ENCODE measurements at regions not wholly inside any gene's neighbourhood (a gene's known extent, or its start where the extent isn't known, plus 50 kb on each side); places are given as distances from the start of the nearest gene placed in this dataset.
"Not testable (repeated sequence)": the region's sequence is repeated elsewhere in the genome, so short reads cannot be mapped to it uniquely, and the experiment has no call there.

DNA sequence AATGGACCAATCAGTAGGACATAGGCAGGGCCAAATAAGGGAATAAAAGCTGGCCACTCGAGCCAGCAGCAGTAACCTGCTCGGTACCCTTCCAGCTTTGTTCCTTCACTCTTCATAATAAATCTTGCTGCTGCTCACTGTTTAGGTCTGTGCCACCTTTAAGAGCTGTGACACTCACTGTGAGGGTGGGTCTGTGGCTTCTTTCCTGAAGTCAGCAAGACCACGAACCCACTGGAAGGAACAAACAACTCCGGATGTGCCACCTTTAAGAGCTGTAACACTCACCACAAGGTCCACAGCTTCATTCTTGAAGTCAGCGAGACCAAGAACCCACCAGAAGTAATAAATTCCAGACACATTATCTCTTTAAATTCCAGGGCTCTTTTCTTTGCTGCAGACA lies 1922.3 kb upstream of the PCDH20 start:
- no peak for DNase-seq

DNA sequence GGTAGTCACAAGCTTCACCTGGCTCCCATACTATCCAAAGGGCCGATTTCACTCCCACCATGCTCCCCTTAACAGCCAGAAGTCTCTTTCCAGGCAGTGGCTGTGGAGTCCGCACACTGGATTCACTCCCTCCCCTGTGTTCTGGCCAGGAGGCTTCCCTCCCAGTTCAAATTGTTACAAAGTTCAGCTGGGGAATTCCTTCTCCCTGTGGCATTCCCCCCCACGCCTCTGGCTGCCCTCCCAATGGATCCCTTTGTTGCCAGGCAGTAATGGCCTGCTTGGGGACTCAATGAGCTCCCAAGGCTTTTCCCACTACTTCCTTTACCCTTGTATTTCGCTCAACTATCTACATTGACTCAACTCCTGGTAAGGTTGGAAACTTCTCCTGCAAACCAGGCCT lies 1921.4 kb upstream of the PCDH20 start:
- DNase-seq, result no peak

DNA sequence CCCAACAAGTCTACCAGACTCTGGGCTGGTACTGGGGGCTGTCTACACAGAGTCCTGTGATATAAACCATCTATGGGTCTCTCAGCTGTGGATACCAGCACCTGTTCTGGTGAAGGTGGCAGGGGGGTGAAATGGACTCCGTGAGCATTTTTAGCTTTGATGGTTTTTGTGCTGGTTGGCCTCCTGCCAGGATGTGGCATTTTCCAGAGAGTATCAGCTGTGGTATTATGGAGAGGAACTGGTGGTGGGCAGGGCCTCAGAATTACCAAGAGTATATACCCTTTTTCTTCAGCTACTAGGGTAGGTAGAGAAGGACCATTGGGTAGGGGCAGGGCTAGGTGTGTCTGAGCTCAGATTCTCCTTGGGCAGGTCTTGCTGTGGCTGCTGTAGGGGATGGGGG lies 1920.9 kb upstream of the PCDH20 start:
- no peak for DNase-seq

DNA sequence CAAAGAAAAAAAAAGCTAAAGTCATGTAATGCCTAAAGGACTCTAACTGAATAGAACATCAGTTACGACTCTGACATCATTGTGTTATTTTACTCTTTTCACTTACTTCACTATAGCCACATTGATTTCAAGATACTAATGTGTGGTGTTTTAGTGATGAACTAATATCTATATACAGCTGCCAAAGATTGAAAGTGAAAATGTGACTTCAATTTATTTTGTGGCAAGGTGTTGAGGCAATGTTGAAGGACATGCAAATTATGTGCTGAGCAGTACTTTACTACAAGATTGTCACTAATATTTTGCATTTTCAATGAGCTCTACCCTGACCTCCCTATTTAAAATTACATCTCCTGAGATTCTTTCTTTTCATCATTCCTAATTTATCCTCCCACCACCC lies 1911.9 kb upstream of the PCDH20 start:
- DNase-seq, result no peak

DNA sequence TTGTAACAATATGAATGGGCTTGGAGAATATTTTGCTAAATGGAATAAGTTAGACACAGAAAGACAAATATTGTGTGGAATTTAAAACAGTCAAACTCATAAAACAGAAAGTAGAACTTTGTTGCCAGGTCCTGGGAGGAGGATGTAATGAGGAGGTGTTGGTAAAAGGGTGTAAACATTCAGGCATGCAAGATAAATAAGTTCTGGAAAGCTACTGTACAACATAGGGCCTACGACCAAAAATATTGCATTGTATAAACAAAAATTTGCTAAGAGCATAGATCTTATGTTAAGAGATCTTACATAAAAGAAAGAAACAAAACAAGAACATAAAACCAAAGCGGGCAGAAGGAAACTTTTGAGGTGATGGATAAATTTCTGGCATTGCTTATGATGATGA lies 1907.8 kb upstream of the PCDH20 start:
- DNase-seq, result no peak

DNA sequence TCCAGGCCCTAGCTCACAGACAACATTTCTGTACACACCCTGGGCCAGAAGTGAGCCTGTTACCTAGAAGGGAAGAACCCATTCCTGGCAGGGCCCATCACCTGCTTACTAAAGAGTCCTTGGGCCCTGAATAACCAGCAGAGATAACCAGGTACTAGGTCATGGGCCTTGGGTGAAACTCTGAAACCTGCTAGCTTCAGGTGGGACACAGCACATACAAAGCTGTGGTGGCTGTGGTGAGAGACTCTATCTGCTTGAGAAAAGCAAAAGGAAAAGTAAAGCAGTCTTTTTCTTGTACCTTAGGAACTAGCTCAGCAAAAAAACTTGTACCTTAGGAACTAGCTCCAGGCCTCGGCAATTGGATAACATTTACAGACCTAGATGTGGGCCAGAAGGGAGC lies 1895.9 kb upstream of the PCDH20 start:
- DNase-seq, result no peak

DNA sequence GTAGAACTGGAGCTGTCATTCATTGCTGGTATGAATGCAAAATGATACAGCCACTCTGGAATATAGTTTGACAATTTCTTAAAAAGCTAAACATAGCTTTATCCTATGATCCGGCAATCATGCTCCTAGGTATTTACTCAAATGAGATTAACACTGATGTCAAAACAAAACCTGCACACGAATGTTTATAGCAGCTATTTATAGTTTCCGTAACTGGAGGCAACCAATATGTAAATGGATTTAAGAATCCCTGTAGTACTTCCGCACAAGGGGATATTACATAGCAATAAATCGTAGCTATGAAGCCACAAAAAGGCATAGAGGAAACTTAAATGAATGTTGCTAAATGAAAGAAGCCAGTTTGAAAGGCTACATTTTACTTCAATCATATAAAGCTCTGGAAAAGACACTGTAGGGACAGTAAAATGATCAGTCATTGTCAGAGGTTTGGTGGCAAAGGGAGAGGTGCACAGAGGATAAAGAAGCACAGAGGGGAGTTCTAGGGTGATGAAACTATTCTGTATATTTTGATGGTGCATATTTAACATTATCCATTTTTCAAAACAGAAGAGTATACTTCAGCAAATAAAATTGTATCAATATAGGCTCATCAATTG lies 1893.0 kb upstream of the PCDH20 start:
- no peak for DNase-seq

DNA sequence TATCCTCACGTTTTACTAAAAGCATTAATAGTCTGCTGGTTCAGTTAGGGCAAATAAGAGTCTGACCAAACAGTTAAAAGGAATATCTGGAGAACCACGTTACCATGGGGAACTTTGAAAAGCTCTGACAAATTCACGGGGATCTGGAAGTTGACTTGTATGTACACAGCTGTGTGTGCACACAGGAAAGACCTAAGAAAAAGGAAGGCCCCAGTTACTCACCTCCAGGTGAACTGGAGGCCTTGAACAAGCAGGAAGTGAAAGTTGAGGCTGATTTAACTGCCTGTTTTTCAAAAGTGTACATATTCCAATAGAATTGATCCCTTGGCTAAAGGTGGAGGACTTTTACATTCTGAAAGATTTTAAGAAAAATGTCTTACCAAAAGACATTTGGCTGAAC lies 1891.6 kb upstream of the PCDH20 start:
- DNase-seq, result peak; percentile 38

DNA sequence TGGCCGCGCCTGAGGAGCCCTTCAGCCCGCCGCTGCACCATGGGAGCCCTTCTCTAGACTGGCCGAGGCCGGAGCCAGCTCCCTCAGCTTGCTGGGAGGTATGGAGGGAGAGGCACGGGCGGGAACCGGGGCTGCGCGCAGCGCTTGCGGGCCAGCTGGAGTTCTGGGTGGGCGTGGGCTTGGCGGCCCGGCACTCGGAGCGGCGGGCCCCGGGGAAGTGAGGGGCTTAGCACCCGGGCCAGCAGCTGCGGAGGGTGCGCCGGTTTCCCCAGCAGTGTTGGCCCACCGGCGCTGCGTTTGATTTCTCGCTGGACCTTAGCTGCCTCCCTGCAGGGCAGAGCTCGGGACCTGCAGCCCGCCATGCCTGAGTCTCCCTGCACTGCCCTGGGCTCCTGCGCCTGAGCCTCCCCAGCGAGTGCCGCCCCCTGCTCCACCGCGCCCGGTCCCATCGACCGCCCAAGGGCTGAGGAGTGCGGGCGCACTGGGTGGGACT lies 1890.0 kb upstream of the PCDH20 start:
- no peak for DNase-seq

DNA sequence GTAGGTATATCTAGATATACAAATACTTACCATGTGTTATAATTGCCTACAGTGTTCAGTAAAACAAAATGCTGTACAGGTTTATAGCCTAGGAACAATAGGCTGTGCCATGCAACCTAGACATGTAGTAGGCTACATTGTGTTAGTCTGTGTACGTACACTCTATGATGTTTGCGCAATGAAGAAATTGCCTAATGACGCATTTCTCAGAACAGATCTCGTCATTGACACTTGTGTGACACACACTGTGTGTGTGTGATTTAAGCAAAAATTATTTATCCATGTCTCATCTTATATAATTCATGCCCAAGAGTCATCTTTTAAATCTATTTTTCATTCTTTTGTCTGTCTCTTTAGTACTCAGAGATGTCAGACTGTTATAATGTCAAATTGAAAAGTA lies 1888.8 kb upstream of the PCDH20 start:
- no peak for DNase-seq

DNA sequence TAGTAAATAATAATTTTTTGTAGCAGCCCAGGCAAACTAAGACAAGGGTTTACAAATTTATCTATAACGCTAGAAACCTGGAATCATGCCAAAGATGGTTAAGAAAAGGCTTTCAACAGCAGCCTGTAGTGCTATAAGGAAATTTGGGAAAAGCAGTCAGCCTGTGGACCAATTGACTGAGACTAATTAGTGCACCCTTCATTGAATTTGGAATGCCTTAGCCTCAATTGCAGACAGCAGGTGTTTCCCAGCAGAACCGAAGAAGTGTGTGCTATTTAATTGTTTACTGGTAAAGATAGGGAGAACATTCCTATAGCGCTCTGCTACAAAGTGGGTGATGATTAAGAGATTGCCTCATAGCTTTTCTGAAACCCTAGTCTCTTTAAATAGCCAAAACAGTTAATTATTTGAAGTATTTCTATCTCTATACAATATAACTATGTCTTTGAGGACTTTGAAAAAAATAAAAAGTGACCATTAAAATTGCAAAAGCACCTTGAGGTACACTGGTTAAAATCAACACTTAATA lies 1884.3 kb upstream of the PCDH20 start:
- no peak for DNase-seq

DNA sequence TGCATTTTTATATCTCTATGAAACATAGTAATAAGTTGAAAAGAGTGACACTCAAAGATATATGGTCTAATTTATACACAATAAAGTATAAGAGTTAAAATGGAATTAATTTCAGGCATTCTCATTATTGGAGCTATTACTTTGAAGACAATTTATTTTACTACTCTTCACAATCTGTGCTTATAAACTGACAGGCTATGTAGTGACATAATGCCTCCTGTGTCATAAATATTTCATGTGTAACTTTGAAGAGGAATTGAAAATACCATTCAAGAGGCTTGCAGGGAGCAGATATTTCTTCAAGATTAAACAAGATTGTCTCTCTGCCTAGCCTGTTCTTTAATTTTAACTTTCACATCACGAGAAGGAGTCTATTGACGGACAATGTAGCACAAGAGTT lies 1881.5 kb upstream of the PCDH20 start:
- no peak for DNase-seq

DNA sequence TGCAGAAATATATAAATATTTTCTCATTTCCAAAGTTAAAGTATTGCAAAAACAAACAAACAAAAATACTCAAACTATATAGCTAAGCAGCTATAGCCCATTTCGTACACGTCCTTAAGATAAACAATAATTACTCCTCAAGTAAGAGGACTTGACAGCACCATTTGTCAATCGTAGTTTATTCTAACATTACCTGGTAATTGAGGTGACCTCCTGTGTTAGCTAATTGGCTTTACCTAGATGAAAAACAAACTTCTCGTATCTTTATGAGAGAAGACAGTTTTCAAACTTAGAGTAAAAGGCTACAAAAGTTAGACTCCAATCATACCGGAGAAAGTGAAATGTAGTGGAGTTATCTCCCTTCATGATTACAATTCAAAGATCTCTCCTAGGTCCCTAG lies 1876.1 kb upstream of the PCDH20 start:
- no peak for DNase-seq

DNA sequence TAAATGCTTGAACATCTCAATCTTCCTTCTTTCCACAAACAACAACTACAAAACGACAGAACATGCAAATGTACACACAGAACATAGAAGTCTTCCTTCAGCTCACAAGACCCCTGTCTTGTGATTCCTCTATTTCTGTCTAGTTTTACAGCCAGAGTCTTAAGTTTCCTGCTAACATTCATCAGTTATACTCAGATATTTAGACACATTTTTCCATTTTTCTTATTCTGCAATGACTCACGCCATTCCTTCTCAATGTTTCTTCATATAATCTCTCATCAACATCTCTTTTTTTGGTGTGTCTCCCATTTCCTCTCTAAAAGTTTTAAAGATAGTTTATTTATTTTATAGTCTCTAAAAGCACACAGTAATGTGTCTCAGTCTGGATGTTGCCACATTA lies 1872.9 kb upstream of the PCDH20 start:
- no peak for DNase-seq

DNA sequence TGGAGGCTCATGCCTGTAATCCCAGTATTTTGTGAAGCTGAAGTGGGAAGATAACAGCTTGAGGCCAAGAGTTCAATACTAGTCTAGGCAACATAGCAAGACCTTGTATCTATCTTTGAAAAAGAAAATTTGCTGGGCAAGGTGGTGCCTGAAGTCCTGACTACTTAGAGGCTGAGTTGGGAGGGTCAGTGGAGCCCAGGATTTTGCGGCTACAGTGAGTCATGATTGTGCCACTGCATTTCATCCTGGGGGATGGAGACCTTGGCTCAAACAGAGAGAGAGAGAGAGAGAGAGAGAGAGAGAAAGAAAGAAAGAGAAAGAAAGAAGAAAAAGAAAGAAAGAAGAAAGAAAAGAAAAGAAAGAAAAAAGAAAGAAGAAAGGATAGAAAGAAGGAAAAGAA lies 1872.3 kb upstream of the PCDH20 start:
- no peak for DNase-seq

DNA sequence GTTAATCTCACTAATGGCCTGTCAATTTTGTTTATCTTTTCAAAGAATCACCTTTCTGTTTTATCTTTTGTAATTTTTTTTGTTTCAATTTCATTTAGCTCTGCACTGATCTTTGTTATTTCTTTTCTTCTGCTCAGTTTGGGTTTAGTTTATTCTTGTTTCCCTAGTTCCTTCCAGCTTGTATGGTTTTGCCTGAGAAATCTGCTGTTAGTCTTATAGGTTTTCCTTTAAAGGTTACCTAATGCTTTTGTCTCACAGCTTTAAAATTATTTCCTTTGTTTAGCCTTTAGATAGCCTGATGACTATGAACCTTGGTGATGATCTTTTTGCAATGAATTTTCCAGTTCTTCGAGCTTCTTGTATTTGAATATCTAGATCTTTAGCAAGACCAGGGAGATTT lies 1869.8 kb upstream of the PCDH20 start:
- no peak for DNase-seq

DNA sequence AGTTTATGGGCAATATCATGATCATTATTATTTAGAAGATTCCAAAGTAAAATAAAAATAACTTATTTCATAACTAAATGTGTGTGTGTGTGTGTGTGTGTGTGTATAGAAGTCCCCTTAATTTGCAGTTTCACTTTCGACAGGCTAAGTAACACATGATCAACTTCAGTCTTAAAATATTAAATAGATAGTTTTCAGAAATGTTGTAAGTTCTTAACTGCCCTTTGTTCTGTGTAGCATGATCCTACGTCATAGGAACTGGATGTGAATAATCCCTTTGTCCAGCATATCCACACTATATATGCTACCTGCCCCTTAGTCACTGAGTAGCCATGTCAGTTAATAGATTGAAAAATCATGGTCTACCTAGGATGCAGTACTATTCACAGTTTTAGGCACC lies 1863.5 kb upstream of the PCDH20 start:
- DNase-seq, result no peak

DNA sequence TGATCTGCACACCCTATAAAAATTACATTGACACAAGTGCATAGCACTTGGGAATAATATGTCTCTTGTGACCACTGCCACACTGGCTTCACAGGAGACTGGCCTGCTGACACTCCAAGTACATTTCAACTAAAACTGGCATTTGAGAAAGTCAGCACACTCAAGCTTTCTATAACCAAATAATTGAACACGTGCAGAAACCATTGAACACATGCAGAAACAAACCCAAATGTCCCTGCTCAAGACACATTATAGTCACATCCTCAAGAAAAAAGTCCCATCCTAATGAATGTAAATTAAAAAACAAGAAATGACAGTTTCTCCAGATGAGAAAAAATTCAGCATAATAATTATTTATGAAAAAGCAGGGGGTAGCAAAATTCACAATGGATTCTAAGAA lies 1859.1 kb upstream of the PCDH20 start:
- no peak for DNase-seq

DNA sequence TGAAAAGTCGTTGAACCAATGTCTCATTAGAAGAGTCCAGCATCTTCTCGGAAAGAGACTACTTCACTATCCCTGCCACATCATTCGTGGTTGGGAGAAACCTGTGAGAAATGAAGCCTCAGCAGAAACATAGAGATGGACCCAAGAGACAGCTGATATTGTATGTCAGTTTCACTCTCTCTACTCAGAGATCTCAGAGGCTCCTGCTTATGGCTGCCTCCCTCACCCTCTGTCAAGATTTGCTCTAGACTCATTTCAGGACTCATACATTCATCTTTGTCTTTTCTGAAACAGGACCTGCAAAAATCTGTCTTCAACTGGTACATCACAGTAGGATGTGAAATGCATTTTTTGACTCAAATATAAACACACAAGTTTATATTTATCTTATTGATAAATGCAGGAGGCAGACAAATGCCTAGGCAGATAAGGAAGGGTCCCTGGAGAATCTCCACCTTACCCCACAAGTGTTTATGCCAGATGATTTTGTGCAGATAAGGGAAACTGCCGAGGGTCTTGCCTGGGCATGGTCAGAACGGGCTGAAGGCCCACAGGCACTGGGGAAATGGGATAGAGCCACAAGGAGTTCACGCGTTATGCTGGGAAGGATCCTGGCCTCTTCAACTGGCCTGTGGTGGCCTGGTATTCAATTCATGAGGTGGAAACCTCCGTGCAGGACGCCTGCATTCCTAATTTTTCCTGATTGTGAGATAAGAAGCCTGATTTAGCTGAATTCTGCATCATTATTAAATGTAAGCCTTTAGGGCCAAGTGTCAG lies 1834.0 kb upstream of the PCDH20 start:
- no peak for DNase-seq

DNA sequence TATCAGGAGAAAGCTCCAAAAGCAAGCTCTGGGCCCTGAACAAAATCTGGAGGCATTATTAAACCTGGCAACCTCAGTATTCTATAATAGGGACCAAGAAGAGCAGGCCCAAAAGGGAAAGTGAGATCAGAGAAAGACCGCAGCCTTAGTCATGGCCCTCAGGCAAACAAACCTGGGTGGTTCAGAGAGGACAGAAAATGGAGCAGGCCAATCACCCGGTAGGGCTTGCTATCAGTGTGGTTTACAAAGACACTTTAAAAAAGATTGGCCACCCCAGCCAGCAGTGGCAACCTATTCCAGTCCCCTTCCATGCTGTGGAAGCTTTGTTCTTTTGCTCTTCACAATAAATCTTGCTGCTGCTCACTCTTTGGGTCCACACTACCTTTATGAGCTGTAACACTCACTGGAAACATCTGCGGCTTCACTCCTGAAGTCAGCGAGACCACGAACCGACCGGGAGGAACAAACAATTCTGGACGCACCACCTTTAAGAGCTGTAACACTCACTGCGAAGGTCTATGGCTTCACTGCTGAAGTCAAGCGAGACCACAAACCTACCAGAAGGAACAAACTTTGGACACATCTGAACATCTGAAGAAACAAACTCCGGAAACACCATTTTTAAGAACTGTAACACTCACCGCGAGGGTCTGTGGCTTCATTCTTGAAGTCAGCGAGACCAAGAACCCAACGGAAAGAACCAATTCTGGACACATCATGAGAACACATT lies 1821.2 kb upstream of the PCDH20 start:
- DNase-seq, result not testable (repeated sequence)

DNA sequence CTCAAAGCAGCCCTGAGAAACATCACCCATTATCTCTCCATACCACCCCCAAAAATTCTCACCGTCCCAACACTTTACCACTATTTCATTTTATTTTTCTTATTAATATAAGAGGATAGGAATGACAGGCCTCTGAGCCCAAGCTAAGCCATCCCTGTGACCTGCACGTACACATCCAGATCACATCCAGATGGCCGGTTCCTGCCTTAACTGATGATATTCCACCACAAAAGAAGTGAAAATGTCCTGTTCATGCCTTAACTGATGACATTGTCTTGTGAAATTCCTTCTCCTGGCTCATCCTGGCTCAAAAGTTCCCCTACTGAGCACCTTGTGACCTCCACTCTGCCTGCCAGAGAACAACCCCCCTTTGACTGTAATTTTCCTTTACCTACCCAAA lies 1802.9 kb upstream of the PCDH20 start:
- DNase-seq, result not testable (repeated sequence)

DNA sequence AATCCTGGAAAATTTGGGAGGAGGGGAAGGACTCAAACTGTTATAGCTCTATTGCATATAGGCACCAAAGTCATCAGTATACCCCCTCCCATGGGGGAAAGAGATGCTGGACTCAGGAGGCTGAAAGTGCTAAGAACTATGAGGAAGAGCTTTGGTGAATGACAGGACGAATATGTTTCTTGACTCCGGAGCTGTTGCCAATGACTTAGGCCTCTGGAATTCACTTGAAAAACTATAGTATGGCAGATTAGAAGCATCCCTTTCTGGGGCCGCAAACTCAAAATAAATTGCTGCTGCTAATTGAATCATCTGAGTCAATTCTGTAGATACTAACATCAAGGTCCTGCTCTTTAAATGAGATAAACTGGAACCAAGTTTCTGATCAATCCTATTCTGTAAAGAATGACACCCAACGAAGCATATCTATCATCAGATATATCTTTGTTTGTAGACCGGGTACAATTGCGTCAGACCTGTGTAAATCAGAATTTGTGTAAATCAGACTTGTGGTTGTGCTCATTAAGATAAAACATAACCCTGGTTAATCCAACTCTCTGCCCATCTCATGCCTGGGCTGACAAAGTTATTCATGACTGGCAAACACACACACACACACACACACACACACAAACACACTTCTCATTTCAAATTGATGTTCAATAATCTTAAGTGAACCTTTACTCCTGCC lies 1793.8 kb upstream of the PCDH20 start:
- no peak for DNase-seq

DNA sequence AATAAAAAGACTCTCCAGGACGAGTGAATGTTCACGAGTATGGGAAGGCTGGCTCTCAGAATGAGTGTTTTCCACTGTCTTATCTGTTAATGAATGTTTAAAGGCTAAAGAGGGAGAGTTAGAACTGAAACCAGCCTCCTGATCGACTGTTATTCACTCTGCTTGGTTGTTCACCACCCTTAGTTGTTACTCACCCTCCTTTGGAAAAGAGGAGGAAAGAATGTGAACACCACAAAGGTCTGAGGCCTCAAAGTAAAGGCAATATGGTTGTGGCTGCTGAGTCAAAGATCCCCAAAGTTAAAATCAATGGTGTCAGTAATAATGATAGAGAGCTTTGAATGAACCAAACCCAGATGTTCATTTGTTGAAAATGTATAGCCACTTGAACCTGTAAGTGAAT lies 1793.2 kb upstream of the PCDH20 start:
- no peak for DNase-seq
